ENCODE measurements at regions not wholly inside any gene's neighbourhood (a gene's known extent, or its start where the extent isn't known, plus 50 kb on each side); places are given as distances from the start of the nearest gene placed in this dataset.

DNA sequence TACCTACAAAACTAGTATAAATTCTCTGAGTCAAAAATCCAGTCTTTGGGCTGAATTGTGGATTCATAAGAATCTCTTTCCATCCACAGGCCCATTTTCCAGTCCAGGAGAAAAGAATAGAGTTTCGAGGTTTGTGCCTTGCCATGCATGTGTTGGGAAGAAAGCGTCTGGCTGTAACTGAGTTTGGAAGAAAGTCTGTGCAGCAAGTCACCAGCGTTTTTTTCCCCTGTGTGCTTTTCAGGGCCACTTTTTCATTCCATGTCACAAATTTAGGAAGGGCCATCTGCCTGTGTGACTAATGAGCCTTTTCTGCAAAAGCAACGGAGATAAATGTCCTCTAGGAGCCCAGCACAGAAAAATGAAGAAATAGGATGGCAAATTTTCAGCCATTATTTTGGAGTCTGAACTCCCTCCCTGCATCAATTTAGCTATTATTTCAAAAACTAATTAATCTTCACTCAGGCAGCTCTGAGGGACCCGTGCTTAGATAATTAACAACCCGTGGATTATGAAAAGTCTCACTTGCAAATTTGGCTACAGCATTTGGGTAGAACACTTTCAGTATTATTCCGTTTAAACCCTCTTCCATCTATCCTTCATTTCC lies 261.5 kb downstream of the SUDS3 start:
- TF ChIP-seq SP2 (CRISPR knock-in tag; IDR thresholded peaks at IDR 0.05) (no peak), SKI (IDR thresholded peaks at IDR 0.05; ENCODE audit: partially characterized antibody) (no peak), POLR2A (IDR thresholded peaks at IDR 0.05; ENCODE audit: insufficient read depth in 1 of 2, low read depth in 2 of 2, low read length in 2 of 2) (no peak), RBFOX2 (IDR thresholded peaks at IDR 0.05; ENCODE audit: low read depth, low read length) (no peak), ZNF510 (CRISPR knock-in tag; IDR thresholded peaks at IDR 0.05; ENCODE audit: low read depth) (no peak)
- TF ChIP-seq, protein P1, sequence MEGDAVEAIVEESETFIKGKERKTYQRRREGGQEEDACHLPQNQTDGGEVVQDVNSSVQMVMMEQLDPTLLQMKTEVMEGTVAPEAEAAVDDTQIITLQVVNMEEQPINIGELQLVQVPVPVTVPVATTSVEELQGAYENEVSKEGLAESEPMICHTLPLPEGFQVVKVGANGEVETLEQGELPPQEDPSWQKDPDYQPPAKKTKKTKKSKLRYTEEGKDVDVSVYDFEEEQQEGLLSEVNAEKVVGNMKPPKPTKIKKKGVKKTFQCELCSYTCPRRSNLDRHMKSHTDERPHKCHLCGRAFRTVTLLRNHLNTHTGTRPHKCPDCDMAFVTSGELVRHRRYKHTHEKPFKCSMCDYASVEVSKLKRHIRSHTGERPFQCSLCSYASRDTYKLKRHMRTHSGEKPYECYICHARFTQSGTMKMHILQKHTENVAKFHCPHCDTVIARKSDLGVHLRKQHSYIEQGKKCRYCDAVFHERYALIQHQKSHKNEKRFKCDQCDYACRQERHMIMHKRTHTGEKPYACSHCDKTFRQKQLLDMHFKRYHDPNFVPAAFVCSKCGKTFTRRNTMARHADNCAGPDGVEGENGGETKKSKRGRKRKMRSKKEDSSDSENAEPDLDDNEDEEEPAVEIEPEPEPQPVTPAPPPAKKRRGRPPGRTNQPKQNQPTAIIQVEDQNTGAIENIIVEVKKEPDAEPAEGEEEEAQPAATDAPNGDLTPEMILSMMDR (CRISPR knock-in tag; IDR thresholded peaks at IDR 0.05), result no peak
- TF ChIP-seq, protein P2, sequence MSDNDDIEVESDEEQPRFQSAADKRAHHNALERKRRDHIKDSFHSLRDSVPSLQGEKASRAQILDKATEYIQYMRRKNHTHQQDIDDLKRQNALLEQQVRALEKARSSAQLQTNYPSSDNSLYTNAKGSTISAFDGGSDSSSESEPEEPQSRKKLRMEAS (IDR thresholded peaks at IDR 0.05), result no peak
